ENCODE measurements at regions not wholly inside any gene's neighbourhood (a gene's known extent, or its start where the extent isn't known, plus 50 kb on each side); places are given as distances from the start of the nearest gene placed in this dataset.

- Histone ChIP-seq H3K27ac (ENCODE audit: low read depth, low read length) (no peak overlapping the region), H3K9ac (ENCODE audit: low read depth in 1 of 2, low read length in 2 of 2) (no peak overlapping the region), H3K27me3 (ENCODE audit: control insufficient read depth in 1 of 2, insufficient read depth in 2 of 2, low read length in 2 of 2) (peaks cover 0 to 4% of the 10 kb centered on the region in 2 donors), H3K9me3 (ENCODE audit: control insufficient read depth in 1 of 2, low read length in 2 of 2) (no peaks in the 10 kb centered on the region), H3K36me3 (ENCODE audit: control insufficient read depth in 1 of 2, insufficient read depth in 2 of 2, low read length in 2 of 2) (no peaks in the 10 kb centered on the region), H3K4me3 (ENCODE audit: low read depth in 1 of 2, low read length in 2 of 2) (no peak overlapping the region), H3K4me1 (ENCODE audit: control insufficient read depth in 1 of 2, insufficient read depth in 2 of 2, low read length in 2 of 2) (no peaks in the 10 kb centered on the region)
These were observed 65.3 kb downstream of the METRNL start for GRCh38 chr17:83144421-83145357.

- Histone ChIP-seq H3K9me3 (ENCODE audit: control insufficient read depth in 1 of 2, low read length in 2 of 2) (no peaks in the 10 kb centered on the region), H3K27ac (ENCODE audit: low read depth, low read length) (no peak overlapping the region), H3K27me3 (ENCODE audit: control insufficient read depth in 1 of 2, insufficient read depth in 2 of 2, low read length in 2 of 2) (peaks cover 0 to 4% of the 10 kb centered on the region in 2 donors), H3K4me3 (ENCODE audit: low read depth in 1 of 2, low read length in 2 of 2) (no peak overlapping the region), H3K9ac (ENCODE audit: low read depth in 1 of 2, low read length in 2 of 2) (no peak overlapping the region), H3K36me3 (ENCODE audit: control insufficient read depth in 1 of 2, insufficient read depth in 2 of 2, low read length in 2 of 2) (no peaks in the 10 kb centered on the region), H3K4me1 (ENCODE audit: control insufficient read depth in 1 of 2, insufficient read depth in 2 of 2, low read length in 2 of 2) (no peaks in the 10 kb centered on the region)
These were observed 65.9 kb downstream of the METRNL start for GRCh38 chr17:83145358-83145738.

- Histone ChIP-seq H3K4me3 (ENCODE audit: low read depth in 1 of 2, low read length in 2 of 2) (no peak overlapping the region), H3K27ac (ENCODE audit: low read depth, low read length) (no peak overlapping the region), H3K9me3 (ENCODE audit: control insufficient read depth in 1 of 2, low read length in 2 of 2) (no peaks in the 10 kb centered on the region), H3K4me1 (ENCODE audit: control insufficient read depth in 1 of 2, insufficient read depth in 2 of 2, low read length in 2 of 2) (no peaks in the 10 kb centered on the region), H3K27me3 (ENCODE audit: control insufficient read depth in 1 of 2, insufficient read depth in 2 of 2, low read length in 2 of 2) (peaks cover 0 to 4% of the 10 kb centered on the region in 2 donors), H3K36me3 (ENCODE audit: control insufficient read depth in 1 of 2, insufficient read depth in 2 of 2, low read length in 2 of 2) (no peaks in the 10 kb centered on the region), H3K9ac (ENCODE audit: low read depth in 1 of 2, low read length in 2 of 2) (no peak overlapping the region)
These were observed 66.4 kb downstream of the METRNL start for GRCh38 chr17:83145831-83146230.

GRCh38 chr17:83146347-83146746 lies 66.9 kb downstream of the METRNL start:
- Histone ChIP-seq H3K9me3 (ENCODE audit: control insufficient read depth in 1 of 2, low read length in 2 of 2) (no peaks in the 10 kb centered on the region), H3K27me3 (ENCODE audit: control insufficient read depth in 1 of 2, insufficient read depth in 2 of 2, low read length in 2 of 2) (peaks cover 0 to 4% of the 10 kb centered on the region in 2 donors), H3K4me3 (ENCODE audit: low read depth in 1 of 2, low read length in 2 of 2) (no peak overlapping the region)

GRCh38 chr17:83147280-83147679 lies 67.9 kb downstream of the METRNL start:
- peaks cover 0 to 4% of the 10 kb centered on the region in 2 donors for H3K27me3 ChIP-seq (ENCODE audit: control insufficient read depth in 1 of 2, insufficient read depth in 2 of 2, low read length in 2 of 2)
- H3K9ac ChIP-seq (ENCODE audit: low read depth in 1 of 2, low read length in 2 of 2) = no peak overlapping the region
- H3K4me1 ChIP-seq (ENCODE audit: control insufficient read depth in 1 of 2, insufficient read depth in 2 of 2, low read length in 2 of 2) = no peaks in the 10 kb centered on the region
- no peak overlapping the region for H3K4me3 ChIP-seq (ENCODE audit: low read depth in 1 of 2, low read length in 2 of 2)
- H3K36me3 ChIP-seq (ENCODE audit: control insufficient read depth in 1 of 2, insufficient read depth in 2 of 2, low read length in 2 of 2) = no peaks in the 10 kb centered on the region
- no peak overlapping the region for H3K27ac ChIP-seq (ENCODE audit: low read depth, low read length)
- H3K9me3 ChIP-seq (ENCODE audit: control insufficient read depth in 1 of 2, low read length in 2 of 2) = no peaks in the 10 kb centered on the region

More at GRCh38 chr17:83146347-83146746, 66.9 kb downstream of the METRNL start:
- no peak overlapping the region for H3K27ac ChIP-seq (ENCODE audit: low read depth, low read length)
- no peak overlapping the region for H3K9ac ChIP-seq (ENCODE audit: low read depth in 1 of 2, low read length in 2 of 2)
- no peaks in the 10 kb centered on the region for H3K36me3 ChIP-seq (ENCODE audit: control insufficient read depth in 1 of 2, insufficient read depth in 2 of 2, low read length in 2 of 2)
- H3K4me1 ChIP-seq (ENCODE audit: control insufficient read depth in 1 of 2, insufficient read depth in 2 of 2, low read length in 2 of 2) = no peaks in the 10 kb centered on the region

GRCh38 chr17:83148317-83149028 lies 69.1 kb downstream of the METRNL start:
- Histone ChIP-seq H3K4me3 (ENCODE audit: low read depth in 1 of 2, low read length in 2 of 2) (no peak overlapping the region), H3K27me3 (ENCODE audit: control insufficient read depth in 1 of 2, insufficient read depth in 2 of 2, low read length in 2 of 2) (peaks cover 0 to 4% of the 10 kb centered on the region in 2 donors), H3K36me3 (ENCODE audit: control insufficient read depth in 1 of 2, insufficient read depth in 2 of 2, low read length in 2 of 2) (no peaks in the 10 kb centered on the region), H3K27ac (ENCODE audit: low read depth, low read length) (no peak overlapping the region), H3K4me1 (ENCODE audit: control insufficient read depth in 1 of 2, insufficient read depth in 2 of 2, low read length in 2 of 2) (peaks cover 0 to under 1% of the 10 kb centered on the region in 2 donors), H3K9ac (ENCODE audit: low read depth in 1 of 2, low read length in 2 of 2) (no peak overlapping the region), H3K9me3 (ENCODE audit: control insufficient read depth in 1 of 2, low read length in 2 of 2) (no peaks in the 10 kb centered on the region)

- peaks cover 0 to 4% of the 10 kb centered on the region in 2 donors for H3K27me3 ChIP-seq (ENCODE audit: control insufficient read depth in 1 of 2, insufficient read depth in 2 of 2, low read length in 2 of 2)
- no peaks in the 10 kb centered on the region for H3K36me3 ChIP-seq (ENCODE audit: control insufficient read depth in 1 of 2, insufficient read depth in 2 of 2, low read length in 2 of 2)
- no peak overlapping the region for H3K4me3 ChIP-seq (ENCODE audit: low read depth in 1 of 2, low read length in 2 of 2)
These were observed 69.8 kb downstream of the METRNL start for GRCh38 chr17:83149029-83149725.

GRCh38 chr17:83149761-83150251 lies 70.4 kb downstream of the METRNL start:
- Histone ChIP-seq H3K27ac (ENCODE audit: low read depth, low read length) (no peak overlapping the region), H3K27me3 (ENCODE audit: control insufficient read depth in 1 of 2, insufficient read depth in 2 of 2, low read length in 2 of 2) (peaks cover 0 to 3% of the 10 kb centered on the region in 2 donors), H3K9me3 (ENCODE audit: control insufficient read depth in 1 of 2, low read length in 2 of 2) (no peaks in the 10 kb centered on the region), H3K4me3 (ENCODE audit: low read depth in 1 of 2, low read length in 2 of 2) (no peak overlapping the region), H3K36me3 (ENCODE audit: control insufficient read depth in 1 of 2, insufficient read depth in 2 of 2, low read length in 2 of 2) (no peaks in the 10 kb centered on the region), H3K4me1 (ENCODE audit: control insufficient read depth in 1 of 2, insufficient read depth in 2 of 2, low read length in 2 of 2) (peaks cover 0 to 6% of the 10 kb centered on the region in 2 donors), H3K9ac (ENCODE audit: low read depth in 1 of 2, low read length in 2 of 2) (no peak overlapping the region)

More at GRCh38 chr17:83149029-83149725, 69.8 kb downstream of the METRNL start:
- peaks cover 0 to 6% of the 10 kb centered on the region in 2 donors for H3K4me1 ChIP-seq (ENCODE audit: control insufficient read depth in 1 of 2, insufficient read depth in 2 of 2, low read length in 2 of 2)
- H3K27ac ChIP-seq (ENCODE audit: low read depth, low read length) = no peak overlapping the region
- no peak overlapping the region for H3K9ac ChIP-seq (ENCODE audit: low read depth in 1 of 2, low read length in 2 of 2)
- no peaks in the 10 kb centered on the region for H3K9me3 ChIP-seq (ENCODE audit: control insufficient read depth in 1 of 2, low read length in 2 of 2)

GRCh38 chr17:83150369-83151055 lies 71.1 kb downstream of the METRNL start:
- Histone ChIP-seq H3K4me1 (ENCODE audit: control insufficient read depth in 1 of 2, insufficient read depth in 2 of 2, low read length in 2 of 2) (peaks cover 0 to 6% of the 10 kb centered on the region in 2 donors), H3K9ac (ENCODE audit: low read depth in 1 of 2, low read length in 2 of 2) (no peak overlapping the region), H3K27me3 (ENCODE audit: control insufficient read depth in 1 of 2, insufficient read depth in 2 of 2, low read length in 2 of 2) (no peaks in the 10 kb centered on the region), H3K9me3 (ENCODE audit: control insufficient read depth in 1 of 2, low read length in 2 of 2) (no peaks in the 10 kb centered on the region), H3K4me3 (ENCODE audit: low read depth in 1 of 2, low read length in 2 of 2) (no peak overlapping the region), H3K36me3 (ENCODE audit: control insufficient read depth in 1 of 2, insufficient read depth in 2 of 2, low read length in 2 of 2) (no peaks in the 10 kb centered on the region), H3K27ac (ENCODE audit: low read depth, low read length) (no peak overlapping the region)

Data from duodenal mucosa (tissue), 2 donors.